ENCODE measurements at regions not wholly inside any gene's neighbourhood (a gene's known extent, or its start where the extent isn't known, plus 50 kb on each side); places are given as distances from the start of the nearest gene placed in this dataset.

DNA sequence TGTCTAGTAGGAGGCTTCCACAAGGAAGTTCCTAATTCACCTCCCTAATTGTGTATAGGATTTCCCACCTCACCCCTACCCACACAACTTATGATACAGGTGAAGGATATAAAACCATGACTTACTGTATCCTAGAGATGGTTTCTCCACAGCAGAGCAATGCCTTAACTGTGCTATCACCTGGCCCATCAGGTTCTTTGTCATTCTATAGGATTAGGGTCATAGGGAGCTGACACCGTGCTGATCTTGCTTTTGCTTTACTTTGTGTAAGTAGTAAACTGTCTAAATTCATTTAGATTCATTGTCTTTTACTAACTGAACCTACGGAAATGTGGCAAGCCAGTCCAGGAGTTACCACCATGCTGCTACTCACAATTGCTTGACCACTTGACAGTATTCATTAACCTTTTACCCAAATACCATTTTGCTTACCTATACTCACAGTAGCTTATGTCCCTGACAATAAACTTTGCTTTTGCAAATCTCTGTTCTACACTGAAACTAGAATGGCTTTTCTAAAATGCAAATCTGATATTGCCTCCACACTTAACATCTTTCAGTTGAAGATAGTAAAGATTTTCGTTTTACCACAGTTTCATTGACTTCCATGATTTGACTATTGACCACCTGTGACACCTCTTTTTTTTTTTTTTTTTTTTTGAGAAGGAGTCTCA lies 147.6 kb downstream of the IFI44 start (continued):
- no peak for TF ChIP-seq ZNF281 (CRISPR knock-in tag; IDR thresholded peaks at IDR 0.05)

DNA sequence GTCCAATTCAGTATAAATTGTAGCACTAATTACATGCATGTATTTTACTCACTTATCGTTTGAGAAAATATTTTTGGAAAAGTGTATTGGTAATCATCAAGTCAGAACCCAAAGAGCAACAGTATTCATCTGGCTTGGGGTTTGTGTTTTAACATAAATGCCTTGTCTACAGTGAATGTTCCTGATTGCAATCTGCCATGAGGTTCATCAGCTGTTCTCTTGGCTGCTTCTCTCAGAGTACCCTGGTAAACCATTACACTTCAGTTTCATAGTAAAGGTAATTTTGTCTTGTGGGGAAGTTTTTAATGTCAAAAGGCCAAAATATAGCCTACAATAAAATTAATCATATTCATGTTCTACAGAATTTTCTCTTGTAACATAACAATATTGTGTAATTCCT lies 150.3 kb downstream of the IFI44 start:
- Mint-ChIP-seq H3K27me3 (ENCODE audit: low read depth) (no peaks in the 10 kb centered on the region), H3K9me3 (no peaks in the 10 kb centered on the region), H3K4me1 (0 out of 2 replicates have a peak, but pooled peaks cover 4% of the 10 kb centered on the region), H3K4me3 (no peak overlapping the region), H3K27ac (no peak overlapping the region), H3K36me3 (no peaks in the 10 kb centered on the region)
- ChIA-PET POLR2A (no interaction called here), CTCF (no interaction called here)
- ATAC-seq (no peak), DNase-seq (ENCODE audit: low spot score) (no peak)
- TF ChIP-seq FOXK1 (CRISPR knock-in tag; IDR thresholded peaks at IDR 0.05) (no peak), ARID4B (CRISPR knock-in tag; IDR thresholded peaks at IDR 0.05; ENCODE audit: borderline replicate concordance) (no peak), SOX15 (CRISPR knock-in tag; IDR thresholded peaks at IDR 0.05) (no peak), ZNF263 (CRISPR knock-in tag; IDR thresholded peaks at IDR 0.05; ENCODE audit: low read depth) (no peak), SP1 (CRISPR knock-in tag; conservative IDR thresholded peaks at IDR 0.05) (no peak), NFYB (CRISPR knock-in tag; conservative IDR thresholded peaks at IDR 0.05; ENCODE audit: low read depth) (no peak)

GRCh38 chr1:78814176-78814575 lies 164.5 kb downstream of the IFI44 start:
- DNase-seq (ENCODE audit: low spot score) (no peak), ATAC-seq (no peak)
- H3K36me3 Mint-ChIP-seq: no peaks in the 10 kb centered on the region
- no peaks in the 10 kb centered on the region for H3K4me1 Mint-ChIP-seq
- no peaks in the 10 kb centered on the region; the same call in 1 of the 2 replicates for H3K9me3 Mint-ChIP-seq
- ChIA-PET POLR2A (no interaction called here), CTCF (no interaction called here)
- no peak overlapping the region for H3K27ac Mint-ChIP-seq
- H3K27me3 Mint-ChIP-seq (ENCODE audit: low read depth): no peaks in the 10 kb centered on the region
- no peak overlapping the region for H3K4me3 Mint-ChIP-seq
- TF ChIP-seq ZMAT4 (CRISPR knock-in tag; IDR thresholded peaks at IDR 0.05) (no peak), HMGA2 (CRISPR knock-in tag; IDR thresholded peaks at IDR 0.05) (no peak), NR2C2 (CRISPR knock-in tag; IDR thresholded peaks at IDR 0.05) (no peak), ZNF512 (CRISPR knock-in tag; IDR thresholded peaks at IDR 0.05; ENCODE audit: borderline replicate concordance) (no peak), CREB1 (CRISPR knock-in tag; IDR thresholded peaks at IDR 0.05) (no peak), ZNF281 (CRISPR knock-in tag; IDR thresholded peaks at IDR 0.05) (no peak), ZNF423 (CRISPR knock-in tag; IDR thresholded peaks at IDR 0.05) (no peak), PRDM15 (CRISPR knock-in tag; IDR thresholded peaks at IDR 0.05) (no peak), E2F1 (CRISPR knock-in tag; IDR thresholded peaks at IDR 0.05) (no peak), ZNF263 (CRISPR knock-in tag; IDR thresholded peaks at IDR 0.05; ENCODE audit: low read depth) (no peak)
